Hepatocyte (in vitro differentiated cells): ENCODE measurements at regions not wholly inside any gene's neighbourhood (a gene's known extent, or its start where the extent isn't known, plus 50 kb on each side); places are given as distances from the start of the nearest gene placed in this dataset.

Source experiments
- DNase-seq: peaks from one replicate; pipeline ENCODE4 v3.0.0-alpha.2; 2016; ENCODE audit warnings: low spot score
- H2AFZ ChIP-seq: fragments of 200-600 bp; sonication (generic); 2 replicates; pipeline ENCODE4 v1.6.0; 2016; ENCODE audit warnings: antibody characterized with exemption, mild to moderate bottlenecking
- H3K27ac ChIP-seq: fragments of 200-600 bp; sonication (generic); 2 replicates; pipeline ENCODE4 v1.5.1; 2016; ENCODE audit warnings: mild to moderate bottlenecking
- H3K27me3 ChIP-seq: fragments of 200-600 bp; sonication (generic); 2 replicates; pipeline ENCODE4 v1.6.1; 2016
- H3K36me3 ChIP-seq: fragments of 200-600 bp; sonication (generic); replicated peaks from 2 replicates; pipeline ENCODE4 v1.5.1; 2016; ENCODE audit warnings: low read depth; ENCODE audit not compliant: insufficient read depth
- H3K4me1 ChIP-seq: fragments of 200-600 bp; sonication (generic); 2 replicates; pipeline ENCODE4 v1.5.1; 2016; ENCODE audit warnings: mild to moderate bottlenecking, moderate library complexity; ENCODE audit not compliant: insufficient read depth
- H3K4me2 ChIP-seq: fragments of 200-600 bp; sonication (generic); 2 replicates; pipeline ENCODE4 v1.6.0; 2016
- H3K4me3 ChIP-seq: fragments of 200-600 bp; sonication (generic); 2 replicates; pipeline ENCODE4 v1.5.1; 2016; ENCODE audit warnings: mild to moderate bottlenecking
- H3K79me2 ChIP-seq: fragments of 200-600 bp; sonication (generic); 2 replicates; pipeline ENCODE4 v1.6.0; 2017; ENCODE audit warnings: mild to moderate bottlenecking
- H3K9me2 ChIP-seq: fragments of 200-600 bp; sonication (generic); replicated peaks from 2 replicates; pipeline ENCODE4 v1.6.0; 2017; ENCODE audit warnings: mild to moderate bottlenecking; ENCODE audit not compliant: insufficient read depth
- H3K9me3 ChIP-seq: fragments of 200-600 bp; sonication (generic); 2 replicates; pipeline ENCODE4 v1.5.1; 2016; ENCODE audit warnings: low read depth, mild to moderate bottlenecking
- H4K20me1 ChIP-seq: fragments of 200-600 bp; sonication (generic); 2 replicates; pipeline ENCODE4 v1.6.0; 2016; ENCODE audit warnings: mild to moderate bottlenecking; ENCODE audit not compliant: insufficient read depth, poor library complexity, severe bottlenecking
- CTCF ChIP-seq: fragments of 200-600 bp; sonication (generic); IDR thresholded peaks from 2 replicates; pipeline ENCODE4 v1.5.1; 2016; ENCODE audit warnings: antibody characterized with exemption, mild to moderate bottlenecking; ENCODE audit not compliant: poor library complexity
- EZH2 ChIP-seq: fragments of 200-600 bp; sonication (generic); IDR thresholded peaks from 2 replicates; pipeline ENCODE4 v1.6.1; 2016; ENCODE audit warnings: antibody characterized with exemption, mild to moderate bottlenecking, borderline replicate concordance
- EZH2phosphoT487 ChIP-seq: fragments of 200-600 bp; sonication (generic); IDR thresholded peaks from one replicate; pipeline ENCODE4 v1.6.1; 2018; ENCODE audit warnings: antibody characterized with exemption, mild to moderate bottlenecking, low read depth, moderate library complexity; ENCODE audit not compliant: unreplicated experiment, severe bottlenecking
- WGBS: methylation state at CpG from one replicate; pipeline ENCODE4 v1.1.6; 2016; ENCODE audit warnings: low lambda C conversion rate; ENCODE audit errors: missing lambda C conversion rate; 5-methylcytosine and 5-hydroxymethylcytosine counted together

DNA sequence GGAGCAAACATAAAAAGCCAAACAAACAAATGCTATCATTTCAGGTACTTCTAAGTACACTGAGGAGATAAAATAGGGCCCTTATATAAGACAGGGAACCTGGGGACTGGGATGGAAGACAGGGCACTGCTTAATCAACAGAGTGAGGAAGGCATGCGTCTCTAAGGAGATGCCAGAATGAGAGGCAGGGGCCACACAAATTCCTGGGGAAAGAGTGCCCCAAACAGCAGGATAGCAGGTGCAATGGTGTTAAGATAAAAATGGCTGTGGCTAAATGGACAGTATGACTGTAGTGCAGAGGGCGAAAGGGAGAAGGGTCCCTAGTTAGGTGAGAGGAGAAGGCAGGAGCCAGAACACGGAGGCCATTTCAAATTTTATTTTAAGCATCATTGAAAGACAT lies 113.9 kb downstream of the ZBTB18 start:
- Histone ChIP-seq H3K4me3 (no peak overlapping the region), H3K27ac (no peak overlapping the region), H3K27me3 (no peaks in the 10 kb centered on the region), H3K79me2 (no peaks in the 10 kb centered on the region), H3K9me3 (no peaks in the 10 kb centered on the region), H2AFZ (no peak overlapping the region), H3K36me3 (no peaks in the 10 kb centered on the region), H3K4me1 (peaks cover 9% of the 10 kb centered on the region), H4K20me1 (no peaks in the 10 kb centered on the region), H3K9me2 (no peaks in the 10 kb centered on the region), H3K4me2 (no peak overlapping the region)
- WGBS = 79% methylated on average over 3 of the region's 3 CpGs
- no peak for DNase-seq
- no peak for TF ChIP-seq CTCF
- TF ChIP-seq EZH2 = no peak
- no peak for TF ChIP-seq EZH2phosphoT487

DNA sequence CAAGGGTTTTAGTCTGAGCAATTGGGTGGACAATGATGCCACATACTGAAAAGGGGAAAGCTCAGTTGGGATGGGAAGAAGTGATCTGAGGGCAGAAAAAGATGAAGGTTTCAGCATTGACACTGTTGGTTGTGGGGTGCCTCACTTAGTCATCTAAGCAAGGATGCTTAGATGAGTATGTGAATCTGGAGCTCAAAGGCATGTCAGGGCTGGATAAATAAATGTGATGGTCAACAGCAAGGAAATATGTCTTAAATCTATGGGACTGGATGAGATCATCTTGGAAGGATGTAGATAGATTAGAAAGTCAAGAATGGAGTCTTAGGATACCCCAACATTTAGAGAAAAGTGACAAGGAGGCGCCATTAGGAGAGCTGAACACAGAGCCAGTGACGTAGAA lies 114.6 kb downstream of the ZBTB18 start:
- Histone ChIP-seq H3K4me3 (no peak overlapping the region), H3K27ac (no peak overlapping the region), H4K20me1 (no peaks in the 10 kb centered on the region), H3K4me2 (no peak overlapping the region), H3K27me3 (no peaks in the 10 kb centered on the region), H3K36me3 (no peaks in the 10 kb centered on the region), H3K9me2 (no peaks in the 10 kb centered on the region), H3K9me3 (no peaks in the 10 kb centered on the region), H3K79me2 (no peaks in the 10 kb centered on the region), H2AFZ (no peak overlapping the region), H3K4me1 (peaks cover 9% of the 10 kb centered on the region)
- no peak for DNase-seq
- WGBS = 97% methylated on average over 2 of the region's 2 CpGs
- TF ChIP-seq EZH2phosphoT487 (no peak), EZH2 (no peak), CTCF (no peak)

DNA sequence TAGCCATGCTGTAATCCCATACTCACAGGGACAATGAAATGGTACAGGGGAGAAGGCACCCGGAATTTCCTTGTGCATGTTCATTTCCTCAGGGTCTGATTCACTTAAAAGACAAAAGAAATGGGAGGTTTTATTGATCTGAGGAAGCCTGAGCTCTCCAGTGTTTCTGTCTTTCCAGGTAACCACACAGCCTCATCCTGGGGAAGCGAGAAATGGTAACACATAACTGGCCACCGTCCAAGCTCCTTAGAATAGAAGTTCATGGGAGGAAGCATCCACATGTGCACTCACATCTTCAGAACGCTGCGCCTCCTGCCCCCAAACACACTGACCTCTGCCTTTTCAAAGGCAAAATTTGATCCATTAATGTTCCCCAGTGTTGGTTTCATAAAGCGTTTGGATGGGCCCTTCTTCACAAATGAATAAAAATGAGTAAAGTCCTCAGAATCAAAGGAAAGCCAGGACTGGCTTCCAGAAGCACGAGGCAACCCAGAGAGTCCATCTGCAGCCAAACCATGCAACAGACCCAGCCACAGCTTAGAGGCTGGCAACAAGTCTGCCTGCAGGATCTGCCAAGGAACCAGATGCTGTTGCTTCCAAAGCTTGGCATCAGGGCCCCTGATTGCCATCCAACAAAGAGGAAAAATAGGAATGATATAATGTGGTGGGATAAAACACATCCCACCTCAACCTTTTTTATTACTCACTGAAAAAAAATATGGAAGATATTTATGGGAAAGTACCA lies 120.3 kb downstream of the ZBTB18 start:
- Histone ChIP-seq H3K36me3 (no peaks in the 10 kb centered on the region), H3K79me2 (no peaks in the 10 kb centered on the region), H3K9me2 (no peaks in the 10 kb centered on the region), H3K4me1 (peaks cover 6% of the 10 kb centered on the region), H3K9me3 (no peaks in the 10 kb centered on the region), H4K20me1 (no peaks in the 10 kb centered on the region), H3K27me3 (no peaks in the 10 kb centered on the region), H3K4me2 (no peak overlapping the region), H2AFZ (no peak overlapping the region), H3K27ac (no peak overlapping the region), H3K4me3 (no peak overlapping the region)
- 86% methylated on average over 7 of the region's 7 CpGs for WGBS
- TF ChIP-seq EZH2phosphoT487 = no peak
- TF ChIP-seq EZH2 = no peak
- TF ChIP-seq CTCF = no peak
- DNase-seq = no peak
